A549 (cell line): ENCODE measurements at regions not wholly inside any gene's neighbourhood (a gene's known extent, or its start where the extent isn't known, plus 50 kb on each side); places are given as distances from the start of the nearest gene placed in this dataset.

Experiments used
- ATAC-seq, 2 experiments: fragments of 200-7000 bp in 1 of 2; fragments of >200 bp in 1 of 2; cut with Nextera tagmentation in 1 of 2; cut with Tn5 transposase in 1 of 2; 3 replicates each; pipeline versions ENCODE4 v1.8.0 to v1.9.1; 2018 to 2020; ENCODE audit warnings: mild to moderate bottlenecking in 1 of 2, moderate library complexity in 1 of 2
- CTCF ChIA-PET: fragments of 300-600 bp; sonication (Branson Sonifier 250); formaldehyde crosslinking; extraction: SDS; loops from one replicate; lab custom pipeline; 2021; ENCODE audit warnings: antibody characterized with exemption, inconsistent platforms; lab: Yijun Ruan, JAX
- POLR2A ChIA-PET: fragments of 350-600 bp; formaldehyde crosslinking; extraction: SDS; loops from one replicate; lab custom pipeline; 2021; ENCODE audit warnings: antibody characterized with exemption, inconsistent platforms; lab: Yijun Ruan, JAX
- DNase-seq, 2 experiments: peaks; one replicate each; pipeline versions ENCODE4 v3.0.0 to v3.0.0-alpha.2; 2011 to 2016; ENCODE audit warnings: low read depth in 1 of 2, low spot score in 1 of 2
- FAIRE-seq: peaks from 2 replicates; lab custom pipeline; 2011; peaks lifted over from hg19 to GRCh38; lab: Jason Lieb, UNC
- H3K27ac ChIP-seq, 2 experiments: fragments of >200 bp; sonication (Bioruptor Twin); formaldehyde crosslinking; 3 replicates each; pipeline ENCODE4 v1.5.1; 2016 to 2017
- H3K4me1 ChIP-seq: fragments of >200 bp; sonication (Bioruptor Twin); formaldehyde crosslinking; 3 replicates; pipeline ENCODE4 v1.6.1; 2016
- H3K4me2 ChIP-seq: fragments of >200 bp; sonication (Bioruptor Twin); formaldehyde crosslinking; 3 replicates; pipeline ENCODE4 v1.6.1; 2016
- H3K4me3 ChIP-seq: fragments of >200 bp; sonication (Bioruptor Twin); formaldehyde crosslinking; 3 replicates; pipeline ENCODE4 v1.5.1; 2016
- H3K9me3 ChIP-seq: fragments of >200 bp; sonication (Bioruptor Twin); formaldehyde crosslinking; 3 replicates; pipeline ENCODE4 v1.6.1; 2016
- CBX2 ChIP-seq: fragments of 200-600 bp; sonication (generic); IDR thresholded peaks from 2 replicates; pipeline ENCODE4 v1.6.1; 2016; ENCODE audit warnings: low read depth, mild to moderate bottlenecking, borderline replicate concordance
- CBX8 ChIP-seq: fragments of 200-600 bp; sonication (generic); IDR thresholded peaks from 2 replicates; pipeline ENCODE4 v1.6.1; 2016
- CHD2 ChIP-seq: fragments of 150-350 bp; IDR thresholded peaks from 2 replicates; pipeline ENCODE4 v1.6.1; 2014; ENCODE audit warnings: low read length; ENCODE audit not compliant: partially characterized antibody
- CHD4 ChIP-seq: fragments of 200-600 bp; sonication (generic); IDR thresholded peaks from 2 replicates; pipeline ENCODE4 v1.6.1; 2016; ENCODE audit warnings: antibody characterized with exemption, mild to moderate bottlenecking, borderline replicate concordance
- EHMT2 ChIP-seq: fragments of 200-600 bp; sonication (generic); IDR thresholded peaks from 2 replicates; pipeline ENCODE4 v1.6.1; 2016; ENCODE audit warnings: antibody characterized with exemption, low read depth, mild to moderate bottlenecking, moderate library complexity
- EP300 ChIP-seq, 2 experiments: fragments of >200 bp; sonication (Bioruptor Twin); formaldehyde crosslinking; IDR thresholded peaks; 2 replicates in 1 of 2; 3 replicates in 1 of 2; pipeline ENCODE4 v1.6.1; 2016 to 2017
- FOSL2 ChIP-seq, 2 experiments: fragments of 450-650 bp in 1 of 2; fragments of >200 bp in 1 of 2; sonication (Bioruptor Twin) in 1 of 2; formaldehyde crosslinking; IDR thresholded peaks; 2 replicates each; pipeline versions ENCODE4 v1.5.0 to v1.6.1; 2016 to 2020; ENCODE audit warnings: mild to moderate bottlenecking in 1 of 2, moderate library complexity in 1 of 2
- FOXS1 ChIP-seq: fragments of 250-450 bp; sonication (Bioruptor Pico); IDR thresholded peaks from 2 replicates; pipeline ENCODE4 v1.5.0; 2020; ENCODE audit warnings: mild to moderate bottlenecking, moderate library complexity
- GATA3 ChIP-seq: IDR thresholded peaks from 2 replicates; pipeline ENCODE4 v1.6.1; 2012; ENCODE audit warnings: borderline replicate concordance
- JUN ChIP-seq, 2 experiments: fragments of >200 bp; sonication (Bioruptor Twin); formaldehyde crosslinking; IDR thresholded peaks; 2 replicates in 1 of 2; 3 replicates in 1 of 2; pipeline ENCODE4 v1.6.1; 2016 to 2017
- KDM5A ChIP-seq: fragments of 200-600 bp; sonication (generic); IDR thresholded peaks from 2 replicates; pipeline ENCODE4 v1.6.1; 2016; ENCODE audit warnings: antibody characterized with exemption, mild to moderate bottlenecking
- MYC ChIP-seq: IDR thresholded peaks from 2 replicates; pipeline ENCODE4 v1.6.1; 2012; ENCODE audit warnings: mild to moderate bottlenecking, inconsistent platforms, low read length, improper control_type of control experiment, borderline replicate concordance
- NFE2L2 ChIP-seq: fragments of 150-350 bp; conservative IDR thresholded peaks from 2 replicates; pipeline ENCODE4 v1.6.1; 2014; ENCODE audit warnings: low read length
- PHF8 ChIP-seq: fragments of 200-600 bp; sonication (generic); IDR thresholded peaks from 2 replicates; pipeline ENCODE4 v1.6.1; 2016; ENCODE audit warnings: low read depth, mild to moderate bottlenecking, antibody characterized with exemption, moderate library complexity, borderline replicate concordance
- POLR2AphosphoS2 ChIP-seq: conservative IDR thresholded peaks from 2 replicates; pipeline ENCODE4 v1.6.1; 2012; ENCODE audit warnings: low read length, improper control_type of control experiment, inconsistent platforms
- RAD21 ChIP-seq, 2 experiments: fragments of >200 bp in 1 of 2; sonication (Bioruptor Twin) in 1 of 2; formaldehyde crosslinking in 1 of 2; IDR thresholded peaks in 1 of 2; conservative IDR thresholded peaks in 1 of 2; 2 replicates in 1 of 2; 3 replicates in 1 of 2; pipeline ENCODE4 v1.6.1; 2012 to 2018; ENCODE audit warnings: inconsistent platforms in 1 of 2
- TFCP2L1 ChIP-seq: fragments of 250-450 bp; sonication (Bioruptor Pico); IDR thresholded peaks from 2 replicates; pipeline ENCODE4 v1.5.0; 2021; ENCODE audit warnings: mild to moderate bottlenecking
- ZC3H11A ChIP-seq: fragments of 450-650 bp; IDR thresholded peaks from 2 replicates; pipeline ENCODE4 v1.6.1; 2014; ENCODE audit warnings: antibody characterized with exemption, mild to moderate bottlenecking
- ZNF302 ChIP-seq: fragments of 250-450 bp; sonication (Bioruptor Pico); IDR thresholded peaks from 2 replicates; pipeline ENCODE4 v1.9.0; 2021; ENCODE audit warnings: inconsistent platforms, mild to moderate bottlenecking, moderate library complexity
- WGBS: methylation state at CpG from one replicate; pipeline ENCODE4 v1.1.6; 2017; ENCODE audit errors: missing lambda C conversion rate; 5-methylcytosine and 5-hydroxymethylcytosine counted together
- TF ChIP-seq, protein P1 (sequence below): fragments of 200-600 bp; sonication (generic); IDR thresholded peaks from 2 replicates; pipeline ENCODE4 v1.6.1; 2016; ENCODE audit warnings: antibody characterized with exemption, mild to moderate bottlenecking, moderate library complexity
- TF ChIP-seq, protein P2 (sequence below): fragments of 250-450 bp; sonication (Bioruptor Pico); IDR thresholded peaks from 2 replicates; pipeline ENCODE4 v1.5.0; 2020; ENCODE audit warnings: low read depth, mild to moderate bottlenecking, moderate library complexity
- TF ChIP-seq, protein P3 (sequence below): fragments of 250-450 bp; sonication (Bioruptor Pico); IDR thresholded peaks from 2 replicates; pipeline ENCODE4 v1.5.0; 2021; ENCODE audit warnings: mild to moderate bottlenecking, moderate library complexity, borderline replicate concordance
- TF ChIP-seq, protein P4 (sequence below): fragments of >200 bp; sonication (Bioruptor Twin); formaldehyde crosslinking; IDR thresholded peaks from 3 replicates; pipeline ENCODE4 v1.6.1; 2016

DNA sequence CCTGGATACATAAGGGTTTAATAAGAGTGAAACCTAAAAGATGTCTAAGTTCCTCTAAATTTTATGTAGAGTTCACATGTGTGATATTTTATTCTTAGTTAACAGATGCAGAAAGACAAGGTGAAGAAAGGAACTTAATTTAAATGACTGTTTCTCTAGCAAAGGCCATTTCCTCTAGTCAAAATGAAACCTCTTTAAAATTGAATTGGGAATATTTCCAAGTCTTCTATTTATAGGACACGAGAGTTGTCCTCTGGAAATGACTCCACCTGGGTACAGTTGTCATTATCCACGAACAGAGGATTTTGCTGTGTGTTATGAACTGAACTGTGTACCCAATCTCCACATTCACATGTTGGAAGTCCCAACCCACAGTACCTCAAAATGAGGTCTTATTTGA is 64.5 kb upstream of the KCNK1 start:
- Histone ChIP-seq H3K27ac (no peak overlapping the region), H3K4me3 (no peak overlapping the region), H3K9me3 (no peaks in the 10 kb centered on the region), H3K4me2 (no peak overlapping the region), H3K4me1 (peaks cover 7% of the 10 kb centered on the region; the same call in 2 of the 3 replicates)
- DNase-seq, result no peak
- WGBS, result 24% methylated on average over 2 of the region's 2 CpGs
- no peak for FAIRE-seq
- TF ChIP-seq EP300 (IDR thresholded peaks at IDR 0.05) (no peak), CHD2 (no peak), EHMT2 (no peak), JUN (IDR thresholded peaks at IDR 0.05) (no peak), TFCP2L1 (CRISPR knock-in tag) (no peak), NFE2L2 (no peak), CHD4 (no peak), ZC3H11A (no peak), FOSL2 (IDR thresholded peaks at IDR 0.05) (no peak), FOSL2 (CRISPR knock-in tag; IDR thresholded peaks at IDR 0.05) (no peak), CBX8 (no peak), KDM5A (no peak), PHF8 (no peak), MYC (no peak)
- TF ChIP-seq, protein P1, sequence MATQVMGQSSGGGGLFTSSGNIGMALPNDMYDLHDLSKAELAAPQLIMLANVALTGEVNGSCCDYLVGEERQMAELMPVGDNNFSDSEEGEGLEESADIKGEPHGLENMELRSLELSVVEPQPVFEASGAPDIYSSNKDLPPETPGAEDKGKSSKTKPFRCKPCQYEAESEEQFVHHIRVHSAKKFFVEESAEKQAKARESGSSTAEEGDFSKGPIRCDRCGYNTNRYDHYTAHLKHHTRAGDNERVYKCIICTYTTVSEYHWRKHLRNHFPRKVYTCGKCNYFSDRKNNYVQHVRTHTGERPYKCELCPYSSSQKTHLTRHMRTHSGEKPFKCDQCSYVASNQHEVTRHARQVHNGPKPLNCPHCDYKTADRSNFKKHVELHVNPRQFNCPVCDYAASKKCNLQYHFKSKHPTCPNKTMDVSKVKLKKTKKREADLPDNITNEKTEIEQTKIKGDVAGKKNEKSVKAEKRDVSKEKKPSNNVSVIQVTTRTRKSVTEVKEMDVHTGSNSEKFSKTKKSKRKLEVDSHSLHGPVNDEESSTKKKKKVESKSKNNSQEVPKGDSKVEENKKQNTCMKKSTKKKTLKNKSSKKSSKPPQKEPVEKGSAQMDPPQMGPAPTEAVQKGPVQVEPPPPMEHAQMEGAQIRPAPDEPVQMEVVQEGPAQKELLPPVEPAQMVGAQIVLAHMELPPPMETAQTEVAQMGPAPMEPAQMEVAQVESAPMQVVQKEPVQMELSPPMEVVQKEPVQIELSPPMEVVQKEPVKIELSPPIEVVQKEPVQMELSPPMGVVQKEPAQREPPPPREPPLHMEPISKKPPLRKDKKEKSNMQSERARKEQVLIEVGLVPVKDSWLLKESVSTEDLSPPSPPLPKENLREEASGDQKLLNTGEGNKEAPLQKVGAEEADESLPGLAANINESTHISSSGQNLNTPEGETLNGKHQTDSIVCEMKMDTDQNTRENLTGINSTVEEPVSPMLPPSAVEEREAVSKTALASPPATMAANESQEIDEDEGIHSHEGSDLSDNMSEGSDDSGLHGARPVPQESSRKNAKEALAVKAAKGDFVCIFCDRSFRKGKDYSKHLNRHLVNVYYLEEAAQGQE, result no peak
- TF ChIP-seq, protein P2, sequence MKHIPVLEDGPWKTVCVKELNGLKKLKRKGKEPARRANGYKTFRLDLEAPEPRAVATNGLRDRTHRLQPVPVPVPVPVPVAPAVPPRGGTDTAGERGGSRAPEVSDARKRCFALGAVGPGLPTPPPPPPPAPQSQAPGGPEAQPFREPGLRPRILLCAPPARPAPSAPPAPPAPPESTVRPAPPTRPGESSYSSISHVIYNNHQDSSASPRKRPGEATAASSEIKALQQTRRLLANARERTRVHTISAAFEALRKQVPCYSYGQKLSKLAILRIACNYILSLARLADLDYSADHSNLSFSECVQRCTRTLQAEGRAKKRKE (CRISPR knock-in tag), result no peak
- TF ChIP-seq, protein P3, sequence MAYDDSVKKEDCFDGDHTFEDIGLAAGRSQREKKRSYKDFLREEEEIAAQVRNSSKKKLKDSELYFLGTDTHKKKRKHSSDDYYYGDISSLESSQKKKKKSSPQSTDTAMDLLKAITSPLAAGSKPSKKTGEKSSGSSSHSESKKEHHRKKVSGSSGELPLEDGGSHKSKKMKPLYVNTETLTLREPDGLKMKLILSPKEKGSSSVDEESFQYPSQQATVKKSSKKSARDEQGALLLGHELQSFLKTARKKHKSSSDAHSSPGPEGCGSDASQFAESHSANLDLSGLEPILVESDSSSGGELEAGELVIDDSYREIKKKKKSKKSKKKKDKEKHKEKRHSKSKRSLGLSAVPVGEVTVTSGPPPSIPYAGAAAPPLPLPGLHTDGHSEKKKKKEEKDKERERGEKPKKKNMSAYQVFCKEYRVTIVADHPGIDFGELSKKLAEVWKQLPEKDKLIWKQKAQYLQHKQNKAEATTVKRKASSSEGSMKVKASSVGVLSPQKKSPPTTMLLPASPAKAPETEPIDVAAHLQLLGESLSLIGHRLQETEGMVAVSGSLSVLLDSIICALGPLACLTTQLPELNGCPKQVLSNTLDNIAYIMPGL (CRISPR knock-in tag), result no peak
- ChIA-PET CTCF (no interaction called here), POLR2A (no interaction called here)
- ATAC-seq, result no peak

DNA sequence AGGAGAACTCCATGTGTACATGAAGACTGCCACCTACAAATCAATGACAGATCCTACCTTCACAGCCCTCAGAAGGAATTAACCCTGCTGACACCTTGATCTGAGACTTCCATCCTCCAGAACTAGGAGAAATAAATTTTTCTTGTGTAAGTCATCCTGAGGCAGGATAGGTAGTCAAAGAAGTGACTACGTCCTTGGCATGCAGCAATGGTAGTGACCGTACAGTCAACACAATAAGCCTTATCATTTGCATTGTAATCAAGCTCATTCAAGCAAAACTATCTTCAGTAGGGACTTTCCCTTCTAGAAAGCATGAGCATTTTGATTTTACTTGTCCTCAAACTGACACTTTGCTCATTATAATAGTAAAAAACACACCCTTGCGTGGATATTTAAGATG is 64.0 kb upstream of the KCNK1 start:
- Histone ChIP-seq H3K27ac (no peak overlapping the region), H3K9me3 (no peaks in the 10 kb centered on the region), H3K4me1 (peaks cover 9% of the 10 kb centered on the region; the same call in 1 of the 3 replicates), H3K4me2 (no peak overlapping the region), H3K4me3 (no peak overlapping the region)
- POLR2A ChIA-PET, result no interaction called here
- no peak for TF ChIP-seq CBX2
- no peak for TF ChIP-seq GATA3
- TF ChIP-seq RAD21 (conservative IDR thresholded peaks at IDR 0.05 in 1 of 2, IDR thresholded peaks at IDR 0.05 in 1 of 2), result no peak
- no peak for TF ChIP-seq JUN (IDR thresholded peaks at IDR 0.05)
- no peak for TF ChIP-seq FOXS1 (CRISPR knock-in tag)
- no peak for TF ChIP-seq ZC3H11A
- TF ChIP-seq ZNF302, result no peak
- TF ChIP-seq POLR2AphosphoS2, result no peak
- TF ChIP-seq PHF8, result no peak
- TF ChIP-seq, protein P4, sequence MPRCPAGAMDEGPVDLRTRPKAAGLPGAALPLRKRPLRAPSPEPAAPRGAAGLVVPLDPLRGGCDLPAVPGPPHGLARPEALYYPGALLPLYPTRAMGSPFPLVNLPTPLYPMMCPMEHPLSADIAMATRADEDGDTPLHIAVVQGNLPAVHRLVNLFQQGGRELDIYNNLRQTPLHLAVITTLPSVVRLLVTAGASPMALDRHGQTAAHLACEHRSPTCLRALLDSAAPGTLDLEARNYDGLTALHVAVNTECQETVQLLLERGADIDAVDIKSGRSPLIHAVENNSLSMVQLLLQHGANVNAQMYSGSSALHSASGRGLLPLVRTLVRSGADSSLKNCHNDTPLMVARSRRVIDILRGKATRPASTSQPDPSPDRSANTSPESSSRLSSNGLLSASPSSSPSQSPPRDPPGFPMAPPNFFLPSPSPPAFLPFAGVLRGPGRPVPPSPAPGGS, result no peak
- TF ChIP-seq, protein P2 (CRISPR knock-in tag), result no peak
- no peak for FAIRE-seq
- no peak for DNase-seq
- CTCF ChIA-PET, result no interaction called here
- no peak for ATAC-seq
- WGBS, result 57% methylated on average over 3 of the region's 3 CpGs
